HCT116 (cell line): ENCODE measurements at regions not wholly inside any gene's neighbourhood (a gene's known extent, or its start where the extent isn't known, plus 50 kb on each side); places are given as distances from the start of the nearest gene placed in this dataset.

Source experiments
- ATAC-seq: fragments of 200-7000 bp; cut with Tn5 transposase; 2 replicates; pipeline ENCODE4 v1.9.1; 2020; ENCODE audit warnings: mild to moderate bottlenecking, moderate library complexity
- BruUV-seq: library from RNA; stranded (reverse); fragments of 400-500 nt; replicated peaks from 2 replicates; lab custom pipeline; 2021; lab: Mats Ljungman, UMichigan
- CTCF ChIA-PET: fragments of 300-600 bp; sonication (Branson Sonifier 250); formaldehyde crosslinking; loops from one replicate; lab custom pipeline; 2021; ENCODE audit warnings: antibody characterized with exemption; lab: Charles Lee
- POLR2A ChIA-PET: fragments of 300-600, 350-600 bp; sonication (Branson Sonifier 250); formaldehyde crosslinking; loops from one replicate; lab custom pipeline; 2021; ENCODE audit warnings: antibody characterized with exemption; lab: Charles Lee
- RAD21 ChIA-PET, 2 experiments: fragments of 300-600 bp; sonication (Branson Sonifier 250); formaldehyde crosslinking; loops; one replicate each; lab custom pipeline; 2023; ENCODE audit warnings: low total read pairs in 2 of 2; ENCODE audit not compliant: uncharacterized antibody in 2 of 2, unreplicated experiment in 2 of 2, low non-redundant PET in 1 of 2; lab: Charles Lee
- DNase-seq: peaks from one replicate; pipeline ENCODE4 v3.0.0-alpha.2; 2010; ENCODE audit warnings: low read depth, low spot score
- H2AFZ ChIP-seq: fragments of 200-600 bp; shearing (Covaris generic), sonication (generic); 2 replicates; pipeline ENCODE4 v1.6.1; 2017; ENCODE audit warnings: low read depth, mixed run types, mixed read lengths, antibody characterized with exemption, low read length; ENCODE audit not compliant: poor library complexity, severe bottlenecking
- H3K27ac ChIP-seq: 2 replicates; pipeline ENCODE4 v1.5.1; 2012; ENCODE audit warnings: low read depth, low read length
- H3K27me3 ChIP-seq: fragments of 200-600 bp; sonication (generic); 2 replicates; pipeline ENCODE4 v1.6.1; 2016; ENCODE audit warnings: mixed run types, low read length, mixed read lengths; ENCODE audit not compliant: insufficient read depth
- H3K36me3 ChIP-seq, 2 experiments: fragments of 200-500 bp in 1 of 2; fragments of 200-600 bp in 1 of 2; sonication (Bioruptor generic) in 1 of 2; sonication (generic) in 1 of 2; 2 replicates each; pipeline versions ENCODE4 v1.5.1 to v1.6.1; 2014 to 2016; ENCODE audit warnings: low read length in 2 of 2, inconsistent platforms in 1 of 2, mixed read lengths in 1 of 2, mixed run types in 1 of 2; ENCODE audit not compliant: insufficient read depth in 2 of 2, control insufficient read depth in 1 of 2
- H3K4me1 ChIP-seq, 2 experiments: fragments of 200-600 bp in 1 of 2; sonication (generic) in 1 of 2; 2 replicates each; pipeline versions ENCODE4 v1.5.1 to v1.6.1; 2012 to 2017; ENCODE audit warnings: low read length in 2 of 2, inconsistent platforms in 1 of 2, mild to moderate bottlenecking in 1 of 2, mixed read lengths in 1 of 2, mixed run types in 1 of 2, moderate library complexity in 1 of 2; ENCODE audit not compliant: insufficient read depth in 2 of 2, control insufficient read depth in 1 of 2
- H3K4me2 ChIP-seq: fragments of 200-600 bp; sonication (generic); 2 replicates; pipeline ENCODE4 v1.6.1; 2017; ENCODE audit warnings: mixed run types, low read length, mixed read lengths
- H3K4me3 ChIP-seq, 2 experiments: fragments of 200-600 bp in 1 of 2; sonication (generic) in 1 of 2; replicated peaks in 1 of 2; 2 replicates each; pipeline ENCODE4 v1.5.1; 2011 to 2016; ENCODE audit warnings: low read length in 2 of 2, control low read depth in 1 of 2, low read depth in 1 of 2, mild to moderate bottlenecking in 1 of 2, mixed read lengths in 1 of 2, mixed run types in 1 of 2
- H3K79me2 ChIP-seq: fragments of 200-600 bp; sonication (generic); 2 replicates; pipeline ENCODE4 v1.6.1; 2017; ENCODE audit warnings: mild to moderate bottlenecking, mixed run types, low read length, moderate library complexity, mixed read lengths; ENCODE audit not compliant: insufficient read depth
- H3K9ac ChIP-seq: fragments of 200-600 bp; sonication (generic); 2 replicates; pipeline ENCODE4 v1.6.1; 2016; ENCODE audit warnings: low read length, mixed read lengths
- H3K9me2 ChIP-seq: fragments of 200-600 bp; sonication (generic), shearing (Covaris generic); 2 replicates; pipeline ENCODE4 v1.6.1; 2017; ENCODE audit warnings: mixed run types, mild to moderate bottlenecking, moderate library complexity; ENCODE audit not compliant: insufficient read depth
- H3K9me3 ChIP-seq, 2 experiments: fragments of 200-500 bp in 1 of 2; fragments of 200-600 bp in 1 of 2; sonication (Bioruptor generic) in 1 of 2; sonication (generic) in 1 of 2; 2 replicates each; pipeline ENCODE4 v1.6.1; 2014 to 2017; ENCODE audit warnings: low read length in 2 of 2, mixed read lengths in 2 of 2, inconsistent platforms in 1 of 2, low read depth in 1 of 2, mild to moderate bottlenecking in 1 of 2, mixed run types in 1 of 2, moderate library complexity in 1 of 2; ENCODE audit not compliant: control insufficient read depth in 1 of 2, insufficient read depth in 1 of 2
- H4K20me1 ChIP-seq: fragments of 200-600 bp; sonication (generic), shearing (Covaris generic); 2 replicates; pipeline ENCODE4 v1.6.1; 2017; ENCODE audit warnings: mixed run types, mild to moderate bottlenecking, moderate library complexity; ENCODE audit not compliant: insufficient read depth
- CBX3 ChIP-seq: IDR thresholded peaks from 2 replicates; pipeline ENCODE4 v1.6.1; 2012; ENCODE audit warnings: low read depth
- CEBPB ChIP-seq: IDR thresholded peaks from 2 replicates; pipeline ENCODE4 v1.6.1; 2012; ENCODE audit warnings: low read depth
- POLR2A ChIP-seq: IDR thresholded peaks from 2 replicates; pipeline ENCODE4 v1.7.0; 2011; ENCODE audit warnings: borderline replicate concordance; ENCODE audit not compliant: insufficient read depth, insufficient read length; ENCODE audit errors: extremely low read depth
- SP1 ChIP-seq: IDR thresholded peaks from 2 replicates; pipeline ENCODE4 v1.6.1; 2012; ENCODE audit warnings: low read depth
- TCF7L2 ChIP-seq: IDR thresholded peaks from 2 replicates; pipeline ENCODE4 v1.7.0; 2011; ENCODE audit warnings: borderline replicate concordance, inconsistent platforms; ENCODE audit not compliant: insufficient read depth, insufficient read length; ENCODE audit errors: extremely low read depth
- YY1 ChIP-seq: IDR thresholded peaks from 2 replicates; pipeline ENCODE4 v1.6.1; 2011; ENCODE audit warnings: low read length, low read depth, moderate library complexity, mild to moderate bottlenecking; ENCODE audit not compliant: insufficient replicate concordance; ENCODE audit errors: extremely low read depth
- ZFX ChIP-seq: fragments of 450-650 bp; IDR thresholded peaks from 2 replicates; pipeline ENCODE4 v1.6.1; 2017
- intact Hi-C: fragments of 100-400 bp; cut with micrococcal nuclease; formaldehyde crosslinking; loops from 2 replicates; pipeline ENCODE4 v1.10.0; 2022

DNA sequence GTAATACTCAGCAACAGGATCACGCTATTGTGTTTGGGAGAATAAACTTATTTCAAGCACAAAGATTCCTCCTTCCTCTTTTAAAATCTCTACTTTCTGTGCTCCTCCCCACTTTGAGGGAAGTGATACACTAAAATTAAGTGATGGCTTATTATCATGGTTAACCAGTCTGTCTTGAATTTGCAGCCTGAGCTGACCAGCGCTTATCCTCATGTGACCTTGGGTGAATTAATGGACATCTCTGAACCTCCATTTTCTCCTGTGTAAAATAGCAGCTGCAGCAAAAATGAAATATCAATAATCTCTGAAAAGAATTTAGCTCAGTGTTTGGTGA is 222.6 kb downstream of the BCAS1 start:
- BruUV-seq = no TSS peak
- no peak for DNase-seq
- CTCF ChIA-PET = no interaction called here
- Histone ChIP-seq H3K36me3 (no peaks in the 10 kb centered on the region), H3K79me2 (no peaks in the 10 kb centered on the region), H3K4me1 (no peaks in the 10 kb centered on the region), H3K27ac (no peak overlapping the region), H2AFZ (no peak overlapping the region), H3K27me3 (no peaks in the 10 kb centered on the region), H3K4me2 (no peak overlapping the region), H3K4me3 (no peak overlapping the region), H4K20me1 (no peaks in the 10 kb centered on the region), H3K9me3 (no peaks in the 10 kb centered on the region), H3K9me2 (no peaks in the 10 kb centered on the region), H3K9ac (no peak overlapping the region)
- POLR2A ChIA-PET = no interaction called here
- RAD21 ChIA-PET = no interaction called here
- ATAC-seq = no peak
- intact Hi-C loops = no loop called here
- no peak for TF ChIP-seq ZFX
- no peak for TF ChIP-seq CBX3
- no peak for TF ChIP-seq SP1
- no peak for TF ChIP-seq YY1
- TF ChIP-seq TCF7L2 = no peak
- no peak for TF ChIP-seq CEBPB

DNA sequence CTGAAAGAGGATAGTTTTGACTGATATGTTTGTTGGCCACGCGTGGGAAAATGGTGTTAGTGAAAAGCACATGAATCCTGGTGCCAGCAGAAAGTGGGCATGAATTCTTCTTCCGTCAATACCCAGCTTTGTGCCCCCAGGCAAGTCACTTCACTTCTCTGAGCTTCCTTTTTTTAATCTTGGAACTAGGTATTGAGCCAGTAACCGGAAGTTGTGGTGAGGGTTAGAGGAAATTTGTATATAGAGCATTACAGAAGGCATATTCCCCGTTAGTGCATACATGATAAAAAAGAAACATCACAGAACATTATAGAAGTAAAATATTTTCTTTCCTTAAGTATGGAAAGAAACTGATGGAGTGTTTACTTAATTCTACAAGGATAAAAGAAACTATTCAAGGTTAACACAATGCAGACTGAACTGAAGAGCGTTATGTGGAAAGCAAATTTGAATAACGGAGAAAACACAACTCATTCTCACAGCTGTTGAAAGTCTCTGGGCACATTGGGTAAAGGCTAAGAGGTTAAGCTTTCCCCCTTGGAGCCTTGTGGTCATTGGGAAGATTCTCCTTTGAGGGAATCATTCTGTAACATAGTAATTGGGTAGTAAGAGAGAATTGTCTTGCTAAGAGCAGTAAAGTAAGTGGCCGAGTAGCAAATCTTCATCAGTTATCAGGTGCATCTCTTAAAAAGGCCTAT is 223.1 kb downstream of the BCAS1 start:
- no peak for TF ChIP-seq POLR2A
- H2AFZ ChIP-seq = no peak overlapping the region

More for the DNA sequence above, 223.1 kb downstream of the BCAS1 start:
- H3K27ac ChIP-seq = no peak overlapping the region
- H3K9ac ChIP-seq = no peak overlapping the region
- DNase-seq = no peak
- ChIA-PET POLR2A (no interaction called here), RAD21 (no interaction called here), CTCF (no interaction called here)
- no peaks in the 10 kb centered on the region for H3K79me2 ChIP-seq
- no peaks in the 10 kb centered on the region for H3K27me3 ChIP-seq
- no peaks in the 10 kb centered on the region for H3K9me3 ChIP-seq
- no TSS peak for BruUV-seq
- H3K36me3 ChIP-seq = no peaks in the 10 kb centered on the region
- no peaks in the 10 kb centered on the region for H4K20me1 ChIP-seq
- no peak overlapping the region for H3K4me2 ChIP-seq
- H3K4me3 ChIP-seq = no peak overlapping the region
- no peaks in the 10 kb centered on the region for H3K4me1 ChIP-seq
- ATAC-seq = no peak
- intact Hi-C loops = no loop called here
- H3K9me2 ChIP-seq = no peaks in the 10 kb centered on the region
